NB4 (cell line): ENCODE measurements at regions not wholly inside any gene's neighbourhood (a gene's known extent, or its start where the extent isn't known, plus 50 kb on each side); places are given as distances from the start of the nearest gene placed in this dataset.

Experiments
- CTCF ChIP-seq: IDR thresholded peaks from one replicate; pipeline ENCODE4 v1.5.1; 2012; ENCODE audit warnings: low read depth, low read length
- MAX ChIP-seq: IDR thresholded peaks from 2 replicates; pipeline ENCODE4 v1.6.1; 2011; ENCODE audit warnings: low read depth, low read length
- POLR2A ChIP-seq: IDR thresholded peaks from 2 replicates; pipeline ENCODE4 v1.6.1; 2011; ENCODE audit warnings: mild to moderate bottlenecking; ENCODE audit not compliant: insufficient read length; ENCODE audit errors: extremely low read depth

GRCh38 chr3:153328690-153329089 is 166.7 kb downstream of the RAP2B start:
- TF ChIP-seq CTCF = no peak
- TF ChIP-seq POLR2A = no peak
- TF ChIP-seq MAX = no peak
